K562 (cell line): ENCODE measurements at regions not wholly inside any gene's neighbourhood (a gene's known extent, or its start where the extent isn't known, plus 50 kb on each side); places are given as distances from the start of the nearest gene placed in this dataset.

ENCODE experiments used
- ATAC-seq: fragments of 200-7000 bp; cut with Tn5 transposase; 3 replicates; pipeline ENCODE4 v1.9.1; 2020; ENCODE audit warnings: moderate library complexity
- BruUV-seq: library from RNA; stranded (reverse); fragments of 400-500 nt; replicated peaks from 2 replicates; lab custom pipeline; 2021; lab: Mats Ljungman, UMichigan
- CTCF ChIA-PET: fragments of 300-600 bp; formaldehyde crosslinking; extraction: SDS; loops from one replicate; lab custom pipeline; 2021; ENCODE audit warnings: low intra/inter-chr PET ratio; lab: Yijun Ruan, JAX
- POLR2A ChIA-PET: fragments of 300-600, 350-650 bp; sonication (Branson Sonifier 250); formaldehyde crosslinking; extraction: SDS; loops from one replicate; lab custom pipeline; 2021; ENCODE audit warnings: antibody characterized with exemption, inconsistent platforms; lab: Yijun Ruan, JAX
- DNase-seq, 4 experiments: peaks; one replicate each; pipeline versions ENCODE4 v3.0.0 to v3.0.0-alpha.2; 2011 to 2018; ENCODE audit warnings: low spot score in 3 of 4, mixed read lengths in 3 of 4; ENCODE audit errors: extremely low read depth in 1 of 4
- FAIRE-seq: peaks from 2 replicates; lab custom pipeline; 2011; peaks lifted over from hg19 to GRCh38; lab: Jason Lieb, UNC
- H2AFZ ChIP-seq: 2 replicates; pipeline ENCODE4 v1.6.0; 2011; ENCODE audit warnings: low read depth, low read length, control low read depth, inconsistent platforms
- H3K27ac ChIP-seq: fragments of 200-600 bp; 3 replicates; pipeline ENCODE4 v1.8.0; 2011; ENCODE audit warnings: low read depth, mild to moderate bottlenecking, control low read depth, inconsistent platforms, low read length, moderate library complexity, mixed read lengths; ENCODE audit errors: extremely low read depth
- H3K27me3 ChIP-seq, 2 experiments: fragments of 300-600 bp in 1 of 2; 2 replicates in 1 of 2; 3 replicates in 1 of 2; pipeline versions ENCODE4 v1.6.0 to v1.8.0; 2011; ENCODE audit warnings: inconsistent platforms in 2 of 2, low read length in 2 of 2, mild to moderate bottlenecking in 1 of 2, mixed read lengths in 1 of 2, moderate library complexity in 1 of 2; ENCODE audit not compliant: control insufficient read depth in 2 of 2, insufficient read depth in 2 of 2
- H3K36me3 ChIP-seq: fragments of 300-600 bp; 3 replicates; pipeline ENCODE4 v1.8.0; 2011; ENCODE audit warnings: mild to moderate bottlenecking, low read length, inconsistent platforms; ENCODE audit not compliant: control insufficient read depth, insufficient read depth
- H3K4me1 ChIP-seq, 2 experiments: fragments of 200-600 bp in 1 of 2; replicated peaks in 1 of 2; 2 replicates in 1 of 2; 3 replicates in 1 of 2; pipeline versions ENCODE4 v1.5.1 to v1.8.0; 2011; ENCODE audit warnings: inconsistent platforms in 2 of 2, low read length in 2 of 2, mild to moderate bottlenecking in 1 of 2, mixed read lengths in 1 of 2, moderate library complexity in 1 of 2; ENCODE audit not compliant: control insufficient read depth in 2 of 2, insufficient read depth in 2 of 2
- H3K4me2 ChIP-seq: 2 replicates; pipeline ENCODE4 v1.6.1; 2011; ENCODE audit warnings: low read length, control low read depth, inconsistent platforms, mixed read lengths; ENCODE audit not compliant: insufficient read depth
- H3K4me3 ChIP-seq: fragments of 200-600 bp; sonication (generic), shearing (Covaris generic); 2 replicates; pipeline ENCODE4 v1.5.1; 2016; ENCODE audit warnings: control low read depth, inconsistent platforms
- H3K79me2 ChIP-seq: fragments of 200-600 bp; 3 replicates; pipeline ENCODE4 v1.8.0; 2011; ENCODE audit warnings: low read length, inconsistent platforms; ENCODE audit not compliant: control insufficient read depth, insufficient read depth
- H3K9ac ChIP-seq, 2 experiments: 2 replicates each; pipeline versions ENCODE4 v1.6.0 to v1.6.1; 2011; ENCODE audit warnings: low read depth in 2 of 2, low read length in 2 of 2, control low read depth in 1 of 2, inconsistent platforms in 1 of 2, mild to moderate bottlenecking in 1 of 2, mixed read lengths in 1 of 2; ENCODE audit not compliant: insufficient read depth in 1 of 2
- H3K9me1 ChIP-seq: one replicate; pipeline ENCODE4 v1.6.0; 2011; ENCODE audit warnings: inconsistent platforms, mild to moderate bottlenecking, low read length, moderate library complexity; ENCODE audit not compliant: control insufficient read depth, insufficient read depth
- H3K9me3 ChIP-seq: replicated peaks from 2 replicates; pipeline ENCODE4 v1.5.1; 2011; ENCODE audit warnings: low read depth, low read length, inconsistent platforms; ENCODE audit not compliant: control insufficient read depth, insufficient read depth
- H4K20me1 ChIP-seq: replicated peaks from 2 replicates; pipeline ENCODE4 v1.6.1; 2011; ENCODE audit warnings: low read length, inconsistent platforms, mixed read lengths; ENCODE audit not compliant: control insufficient read depth, insufficient read depth
- C11orf30 ChIP-seq: fragments of 450-650 bp; IDR thresholded peaks from 2 replicates; pipeline ENCODE4 v1.6.1; 2016; ENCODE audit warnings: low read depth, mild to moderate bottlenecking
- CBX5 ChIP-seq: IDR thresholded peaks from 2 replicates; pipeline ENCODE4 v1.6.1; 2014; ENCODE audit warnings: low read depth, borderline replicate concordance
- CCNT2 ChIP-seq: IDR thresholded peaks from 2 replicates; pipeline ENCODE4 v1.6.1; 2011; ENCODE audit warnings: borderline replicate concordance, low read depth, mild to moderate bottlenecking, moderate library complexity, mixed read lengths, low read length; ENCODE audit not compliant: insufficient read length; ENCODE audit errors: extremely low read depth
- FUS ChIP-seq: fragments of 200-400 bp; formaldehyde crosslinking; optimal IDR thresholded peaks from 2 replicates; pipeline ENCODE3; 2017; ENCODE audit warnings: low read depth, low read length
- JUND ChIP-seq, 2 experiments: IDR thresholded peaks; 2 replicates in 1 of 2; 3 replicates in 1 of 2; pipeline ENCODE4 v1.6.1; 2011; ENCODE audit warnings: borderline replicate concordance in 2 of 2, low read depth in 2 of 2, low read length in 2 of 2, improper control_type of control experiment in 1 of 2, missing biosample characterization in 1 of 2, missing genetic modification characterization in 1 of 2, missing genetic modification reagents in 1 of 2
- MECOM ChIP-seq: fragments of 250-450 bp; sonication (Bioruptor Pico); IDR thresholded peaks from 2 replicates; pipeline ENCODE4 v1.8.0; 2022; ENCODE audit warnings: inconsistent platforms
- MYBL2 ChIP-seq, 2 experiments: fragments of 450-650 bp in 1 of 2; sonication (generic) in 1 of 2; formaldehyde crosslinking in 1 of 2; IDR thresholded peaks; 2 replicates each; pipeline versions ENCODE4 v1.6.1 to v1.8.1; 2017 to 2022; ENCODE audit warnings: borderline replicate concordance in 1 of 2, inconsistent platforms in 1 of 2, low read depth in 1 of 2, mild to moderate bottlenecking in 1 of 2, missing genetic modification reagents in 1 of 2, moderate library complexity in 1 of 2
- MYC ChIP-seq, 2 experiments: fragments of 250-450 bp in 1 of 2; sonication (Bioruptor Pico) in 1 of 2; IDR thresholded peaks; 2 replicates each; pipeline versions ENCODE4 v1.5.1 to v1.6.1; 2012 to 2021; ENCODE audit warnings: low read depth in 2 of 2, borderline replicate concordance in 1 of 2, improper control_type of control experiment in 1 of 2, low read length in 1 of 2, mild to moderate bottlenecking in 1 of 2, moderate library complexity in 1 of 2
- PHB2 ChIP-seq: fragments of 450-650 bp; IDR thresholded peaks from 2 replicates; pipeline ENCODE4 v1.6.1; 2017; ENCODE audit warnings: low read depth
- SIRT6 ChIP-seq: IDR thresholded peaks from one replicate; pipeline ENCODE4 v1.6.1; 2012; ENCODE audit warnings: low read depth, mild to moderate bottlenecking, control low read depth, inconsistent platforms, low read length, moderate library complexity
- SLC30A9 ChIP-seq: fragments of 250-450 bp; sonication (Bioruptor Pico); IDR thresholded peaks from 2 replicates; pipeline ENCODE4 v1.8.0; 2022; ENCODE audit warnings: mild to moderate bottlenecking, moderate library complexity
- STAT5B ChIP-seq: fragments of 250-450 bp; sonication (Bioruptor Pico); IDR thresholded peaks from 2 replicates; pipeline ENCODE4 v1.8.0; 2021; ENCODE audit warnings: mild to moderate bottlenecking, inconsistent platforms
- THRAP3 ChIP-seq: fragments of 450-650 bp; IDR thresholded peaks from 2 replicates; pipeline ENCODE4 v1.6.1; 2016; ENCODE audit warnings: mild to moderate bottlenecking, inconsistent platforms, borderline replicate concordance
- ZFPM2 ChIP-seq: fragments of 250-450 bp; sonication (Bioruptor Pico); IDR thresholded peaks from 2 replicates; pipeline ENCODE4 v1.5.1; 2022; ENCODE audit warnings: mild to moderate bottlenecking
- ZNF324 ChIP-seq: fragments of 250-450 bp; sonication (Bioruptor Pico); IDR thresholded peaks from 2 replicates; pipeline ENCODE4 v1.4.0; 2020; ENCODE audit warnings: mild to moderate bottlenecking
- ZNF384 ChIP-seq: IDR thresholded peaks from 2 replicates; pipeline ENCODE4 v1.6.1; 2012; ENCODE audit warnings: low read depth, low read length, improper control_type of control experiment
- ZNF75A ChIP-seq: fragments of 450-650 bp; formaldehyde crosslinking; IDR thresholded peaks from 2 replicates; pipeline ENCODE4 v1.4.0; 2020; ENCODE audit warnings: mild to moderate bottlenecking
- WGBS: fragments of 100-300 bp; shearing (Covaris generic); methylation state at CpG from one replicate; pipeline ENCODE4 v1.1.6; 2016; ENCODE audit warnings: low coverage, mixed read lengths; ENCODE audit not compliant: insufficient coverage; ENCODE audit errors: missing lambda C conversion rate; 5-methylcytosine and 5-hydroxymethylcytosine counted together
- in situ Hi-C: fragments of 300-500 bp; cut with MboI; formaldehyde crosslinking; loops from 4 replicates; pipeline ENCODE4 v1.15.0; 2018; ENCODE audit warnings: inconsistent platforms, mixed read lengths
- intact Hi-C: fragments of 100-400 bp; cut with micrococcal nuclease; formaldehyde crosslinking; loops from 2 replicates; pipeline ENCODE4 v1.14.2; 2022
- TF ChIP-seq, protein P1 (sequence below): sonication (generic); formaldehyde crosslinking; IDR thresholded peaks from 2 replicates; pipeline ENCODE4 v1.8.1; 2022; ENCODE audit warnings: missing genetic modification reagents
- TF ChIP-seq, protein P2 (sequence below): fragments of 150-350 bp; conservative IDR thresholded peaks from 2 replicates; pipeline ENCODE4 v1.6.1; 2014; ENCODE audit warnings: low read length

- TF ChIP-seq, protein P1, sequence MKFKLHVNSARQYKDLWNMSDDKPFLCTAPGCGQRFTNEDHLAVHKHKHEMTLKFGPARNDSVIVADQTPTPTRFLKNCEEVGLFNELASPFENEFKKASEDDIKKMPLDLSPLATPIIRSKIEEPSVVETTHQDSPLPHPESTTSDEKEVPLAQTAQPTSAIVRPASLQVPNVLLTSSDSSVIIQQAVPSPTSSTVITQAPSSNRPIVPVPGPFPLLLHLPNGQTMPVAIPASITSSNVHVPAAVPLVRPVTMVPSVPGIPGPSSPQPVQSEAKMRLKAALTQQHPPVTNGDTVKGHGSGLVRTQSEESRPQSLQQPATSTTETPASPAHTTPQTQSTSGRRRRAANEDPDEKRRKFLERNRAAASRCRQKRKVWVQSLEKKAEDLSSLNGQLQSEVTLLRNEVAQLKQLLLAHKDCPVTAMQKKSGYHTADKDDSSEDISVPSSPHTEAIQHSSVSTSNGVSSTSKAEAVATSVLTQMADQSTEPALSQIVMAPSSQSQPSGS = no peak
- no peak for TF ChIP-seq THRAP3
- TF ChIP-seq MYC (IDR thresholded peaks at IDR 0.05; ENCODE audit: low read depth, low read length) = no peak
- no peak for TF ChIP-seq MYC (CRISPR knock-in tag; IDR thresholded peaks at IDR 0.05; ENCODE audit: borderline replicate concordance, low read depth)
- no peak for TF ChIP-seq ZNF384
Measured at GRCh38 chr15:62568004-62568403, 402.9 kb upstream of the C2CD4B start (continued).

DNA sequence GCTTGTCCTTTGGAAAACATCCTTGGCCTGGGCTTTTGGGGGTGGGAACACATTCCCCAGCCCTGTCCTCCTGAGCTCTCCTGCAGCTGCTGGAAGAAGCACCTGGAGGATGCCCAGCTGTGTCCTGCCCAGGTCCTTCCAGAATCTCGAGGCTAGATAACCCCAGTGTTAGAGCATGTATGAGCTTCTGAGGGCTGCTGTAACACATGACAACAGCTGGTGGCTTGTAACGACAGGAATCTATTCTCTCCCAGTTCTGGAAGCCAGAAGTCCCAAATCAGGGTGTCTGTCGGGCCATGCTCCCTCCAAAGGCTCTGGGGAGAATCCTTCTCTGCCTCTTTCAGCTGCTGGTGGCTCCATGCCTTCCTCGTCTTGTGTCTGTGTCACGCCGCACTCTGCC, 403.6 kb upstream of the C2CD4B start:
- no TSS peak for BruUV-seq
- H3K9me3 ChIP-seq = no peaks in the 10 kb centered on the region
- H3K9ac ChIP-seq = no peak overlapping the region
- H2AFZ ChIP-seq = no peak overlapping the region
- no peaks in the 10 kb centered on the region for H3K36me3 ChIP-seq
- no peaks in the 10 kb centered on the region for H3K4me1 ChIP-seq
- H3K27ac ChIP-seq = no peak overlapping the region
- no peaks in the 10 kb centered on the region for H3K9me1 ChIP-seq
- intact Hi-C loops (no loop called here), in situ Hi-C loops (no loop called here)
- no peak overlapping the region for H3K4me3 ChIP-seq
- ChIA-PET CTCF (no interaction called here), POLR2A (interaction anchor here (1.0 kb wide), 1 partner anchor 83 kb away, joined by 5 read pairs; no protein-coding TSS in a partner anchor)
- no peaks in the 10 kb centered on the region for H4K20me1 ChIP-seq
- H3K27me3 ChIP-seq = peaks cover 6 to 24% of the 10 kb centered on the region in 2 experiments; a peak in 4 of 5 replicates
- ATAC-seq = no peak
- WGBS = under 1% methylated on average over 6 of the region's 6 CpGs
- H3K4me2 ChIP-seq = no peak overlapping the region
- no peak for FAIRE-seq
- no peak for DNase-seq
- H3K79me2 ChIP-seq = no peaks in the 10 kb centered on the region
- TF ChIP-seq ZNF324 (CRISPR knock-in tag) = no peak
- TF ChIP-seq SLC30A9 (CRISPR knock-in tag) = no peak
- no peak for TF ChIP-seq MYBL2 (IDR thresholded peaks at IDR 0.05; ENCODE audit: low read depth)
- no peak for TF ChIP-seq MYBL2 (CRISPR knock-in tag; IDR thresholded peaks at IDR 0.05; ENCODE audit: borderline replicate concordance)
- no peak for TF ChIP-seq JUND (IDR thresholded peaks at IDR 0.05; ENCODE audit: borderline replicate concordance, low read depth, low read length)
- TF ChIP-seq JUND (tag; IDR thresholded peaks at IDR 0.05; ENCODE audit: borderline replicate concordance, low read depth, low read length) = no peak
- no peak for TF ChIP-seq CCNT2
- no peak for TF ChIP-seq STAT5B (CRISPR knock-in tag)
- no peak for TF ChIP-seq CBX5
- no peak for TF ChIP-seq SIRT6
- TF ChIP-seq C11orf30 = no peak
- TF ChIP-seq PHB2 = no peak
- no peak for TF ChIP-seq ZNF75A (CRISPR knock-in tag)
- TF ChIP-seq ZFPM2 (CRISPR knock-in tag) = no peak
- TF ChIP-seq MECOM (CRISPR knock-in tag) = no peak
- TF ChIP-seq FUS = no peak
- TF ChIP-seq, protein P2, sequence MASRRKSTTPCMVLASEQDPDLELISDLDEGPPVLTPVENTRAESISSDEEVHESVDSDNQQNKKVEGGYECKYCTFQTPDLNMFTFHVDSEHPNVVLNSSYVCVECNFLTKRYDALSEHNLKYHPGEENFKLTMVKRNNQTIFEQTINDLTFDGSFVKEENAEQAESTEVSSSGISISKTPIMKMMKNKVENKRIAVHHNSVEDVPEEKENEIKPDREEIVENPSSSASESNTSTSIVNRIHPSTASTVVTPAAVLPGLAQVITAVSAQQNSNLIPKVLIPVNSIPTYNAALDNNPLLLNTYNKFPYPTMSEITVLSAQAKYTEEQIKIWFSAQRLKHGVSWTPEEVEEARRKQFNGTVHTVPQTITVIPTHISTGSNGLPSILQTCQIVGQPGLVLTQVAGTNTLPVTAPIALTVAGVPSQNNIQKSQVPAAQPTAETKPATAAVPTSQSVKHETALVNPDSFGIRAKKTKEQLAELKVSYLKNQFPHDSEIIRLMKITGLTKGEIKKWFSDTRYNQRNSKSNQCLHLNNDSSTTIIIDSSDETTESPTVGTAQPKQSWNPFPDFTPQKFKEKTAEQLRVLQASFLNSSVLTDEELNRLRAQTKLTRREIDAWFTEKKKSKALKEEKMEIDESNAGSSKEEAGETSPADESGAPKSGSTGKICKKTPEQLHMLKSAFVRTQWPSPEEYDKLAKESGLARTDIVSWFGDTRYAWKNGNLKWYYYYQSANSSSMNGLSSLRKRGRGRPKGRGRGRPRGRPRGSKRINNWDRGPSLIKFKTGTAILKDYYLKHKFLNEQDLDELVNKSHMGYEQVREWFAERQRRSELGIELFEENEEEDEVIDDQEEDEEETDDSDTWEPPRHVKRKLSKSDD = no peak
